22Rv1 (cell line): ENCODE measurements at regions not wholly inside any gene's neighbourhood (a gene's known extent, or its start where the extent isn't known, plus 50 kb on each side); places are given as distances from the start of the nearest gene placed in this dataset.

Experiments
- CTCF ChIP-seq: fragments of 450-650 bp; IDR thresholded peaks from 2 replicates; pipeline ENCODE4 v1.5.1; 2017; ENCODE audit warnings: mild to moderate bottlenecking
- ZFX ChIP-seq: fragments of 450-650 bp; IDR thresholded peaks from 2 replicates; pipeline ENCODE4 v1.6.1; 2017; ENCODE audit warnings: antibody characterized with exemption, borderline replicate concordance

GRCh38 chr6:92124200-92124651 lies 1295.1 kb downstream of the EPHA7 start:
- TF ChIP-seq CTCF (no peak), ZFX (no peak)
